ENCODE measurements at regions not wholly inside any gene's neighbourhood (a gene's known extent, or its start where the extent isn't known, plus 50 kb on each side); places are given as distances from the start of the nearest gene placed in this dataset.

- TF ChIP-seq CTCF (IDR thresholded peaks at IDR 0.05) = no peak
- no peak for TF ChIP-seq POLR2A (IDR thresholded peaks at IDR 0.05)
- no peaks in the 10 kb centered on the region for H3K36me3 ChIP-seq
- DNase-seq = no peak
- H3K4me1 ChIP-seq = no peaks in the 10 kb centered on the region
- no peak overlapping the region for H3K4me3 ChIP-seq
- no peaks in the 10 kb centered on the region for H3K9me3 ChIP-seq
- no peak overlapping the region for H3K27ac ChIP-seq
- no peaks in the 10 kb centered on the region for H3K27me3 ChIP-seq
Measured at GRCh38 chr6:62474793-62475192, 188.8 kb upstream of the KHDRBS2 start.

GRCh38 chr6:62466607-62467006 lies 180.6 kb upstream of the KHDRBS2 start:
- H3K36me3 ChIP-seq = no peaks in the 10 kb centered on the region
- no peaks in the 10 kb centered on the region for H3K9me3 ChIP-seq
- no peak for TF ChIP-seq POLR2A (IDR thresholded peaks at IDR 0.05)
- TF ChIP-seq CTCF (IDR thresholded peaks at IDR 0.05) = no peak

GRCh38 chr6:62465206-62465605 lies 179.2 kb upstream of the KHDRBS2 start:
- Histone ChIP-seq H3K27me3 (no peaks in the 10 kb centered on the region), H3K9me3 (no peaks in the 10 kb centered on the region), H3K27ac (no peak overlapping the region), H3K4me3 (no peak overlapping the region), H3K36me3 (no peaks in the 10 kb centered on the region), H3K4me1 (no peaks in the 10 kb centered on the region)
- TF ChIP-seq CTCF (IDR thresholded peaks at IDR 0.05) (no peak), POLR2A (IDR thresholded peaks at IDR 0.05) (no peak)
- no peak for DNase-seq

More at GRCh38 chr6:62466607-62467006, 180.6 kb upstream of the KHDRBS2 start:
- DNase-seq = no peak
- H3K27ac ChIP-seq = no peak overlapping the region
- no peaks in the 10 kb centered on the region for H3K4me1 ChIP-seq
- no peak overlapping the region for H3K4me3 ChIP-seq
- no peaks in the 10 kb centered on the region for H3K27me3 ChIP-seq

GRCh38 chr6:62452586-62452985 lies 166.6 kb upstream of the KHDRBS2 start:
- TF ChIP-seq POLR2A (IDR thresholded peaks at IDR 0.05) = no peak
- no peak for TF ChIP-seq CTCF (IDR thresholded peaks at IDR 0.05)
- Histone ChIP-seq H3K4me3 (no peak overlapping the region), H3K36me3 (no peaks in the 10 kb centered on the region), H3K9me3 (no peaks in the 10 kb centered on the region), H3K27me3 (no peaks in the 10 kb centered on the region), H3K27ac (no peak overlapping the region), H3K4me1 (no peaks in the 10 kb centered on the region)
- DNase-seq = no peak

GRCh38 chr6:62446647-62447316 lies 160.8 kb upstream of the KHDRBS2 start:
- Histone ChIP-seq H3K27me3 (no peaks in the 10 kb centered on the region), H3K36me3 (no peaks in the 10 kb centered on the region), H3K4me3 (no peak overlapping the region), H3K9me3 (no peaks in the 10 kb centered on the region), H3K4me1 (no peaks in the 10 kb centered on the region), H3K27ac (no peak overlapping the region)
- DNase-seq = no peak
- TF ChIP-seq CTCF (IDR thresholded peaks at IDR 0.05) (no peak), POLR2A (IDR thresholded peaks at IDR 0.05) (no peak)

GRCh38 chr6:62445521-62445920 lies 159.5 kb upstream of the KHDRBS2 start:
- no peaks in the 10 kb centered on the region for H3K27me3 ChIP-seq
- H3K9me3 ChIP-seq = peaks cover 0 to 3% (median 0%) of the 10 kb centered on the region in 4 donors
- H3K36me3 ChIP-seq = no peaks in the 10 kb centered on the region
- TF ChIP-seq CTCF (IDR thresholded peaks at IDR 0.05) = no peak
- no peak for TF ChIP-seq POLR2A (IDR thresholded peaks at IDR 0.05)
- H3K4me1 ChIP-seq = no peaks in the 10 kb centered on the region
- H3K27ac ChIP-seq = no peak overlapping the region
- no peak overlapping the region for H3K4me3 ChIP-seq
- no peak for DNase-seq

Measured in Peyer's patch (tissue), 4 donors.